Gastroesophageal sphincter (tissue), 4 donors: ENCODE measurements at regions not wholly inside any gene's neighbourhood (a gene's known extent, or its start where the extent isn't known, plus 50 kb on each side); places are given as distances from the start of the nearest gene placed in this dataset.

ENCODE experiments used
- ATAC-seq: fragments of 150-250 bp; one replicate; pipeline ENCODE4 v1.9.1; 2016; ENCODE audit warnings: mild to moderate bottlenecking, moderate library complexity
- H3K27ac ChIP-seq, 4 donors: fragments of 200-600 bp; sonication (generic) in 3 of 4; 1 replicate in 3 of 4; 2 replicates in 1 of 4; pipeline ENCODE4 v1.5.1; 2016 to 2019
- H3K27me3 ChIP-seq: fragments of 200-600 bp; sonication (generic); one replicate; pipeline ENCODE4 v1.5.1; 2019
- H3K36me3 ChIP-seq, 2 donors: fragments of 200-600 bp; sonication (generic); one replicate each; pipeline ENCODE4 v1.5.1; 2019; ENCODE audit warnings: control low read depth in 1 of 2
- H3K4me1 ChIP-seq, 3 donors: fragments of 200-600 bp; sonication (generic); 1 replicate in 2 of 3; 2 replicates in 1 of 3; pipeline ENCODE4 v1.5.1; 2016 to 2019; ENCODE audit warnings: control low read depth in 2 of 3
- H3K4me3 ChIP-seq, 2 donors: fragments of 200-600 bp; sonication (generic); one replicate each; pipeline ENCODE4 v1.5.1; 2019; ENCODE audit warnings: mild to moderate bottlenecking in 1 of 2, moderate library complexity in 1 of 2
- H3K9me3 ChIP-seq, 3 donors: fragments of 200-600 bp; sonication (generic); one replicate each; pipeline ENCODE4 v1.5.1; 2017 to 2019; ENCODE audit warnings: control low read depth in 2 of 3
- EP300 ChIP-seq: sonication (generic); formaldehyde crosslinking; IDR thresholded peaks from one replicate; pipeline ENCODE4 v1.6.1; 2017; ENCODE audit warnings: antibody characterized with exemption, mild to moderate bottlenecking
- POLR2A ChIP-seq, 2 donors: fragments of 450-650 bp; IDR thresholded peaks; one replicate each; pipeline ENCODE4 v1.6.1; 2017; ENCODE audit warnings: antibody characterized with exemption in 2 of 2, mild to moderate bottlenecking in 2 of 2, moderate library complexity in 1 of 2
- POLR2AphosphoS5 ChIP-seq: sonication (generic); formaldehyde crosslinking; IDR thresholded peaks from one replicate; pipeline ENCODE4 v1.6.1; 2017; ENCODE audit warnings: antibody characterized with exemption
- WGBS, 2 donors: methylation state at CpG; one replicate each; pipeline ENCODE4 v1.1.5; 2018; ENCODE audit warnings: low coverage in 1 of 2; 5-methylcytosine and 5-hydroxymethylcytosine counted together
- TF ChIP-seq, protein P1 (sequence below), 4 experiments: fragments of 200-600 bp in 2 of 4; fragments of 450-650 bp in 2 of 4; sonication (generic) in 1 of 4; IDR thresholded peaks; one replicate each; pipeline ENCODE4 v1.5.1; 2017 to 2019; ENCODE audit warnings: antibody characterized with exemption in 4 of 4, mild to moderate bottlenecking in 2 of 4, moderate library complexity in 2 of 4

DNA sequence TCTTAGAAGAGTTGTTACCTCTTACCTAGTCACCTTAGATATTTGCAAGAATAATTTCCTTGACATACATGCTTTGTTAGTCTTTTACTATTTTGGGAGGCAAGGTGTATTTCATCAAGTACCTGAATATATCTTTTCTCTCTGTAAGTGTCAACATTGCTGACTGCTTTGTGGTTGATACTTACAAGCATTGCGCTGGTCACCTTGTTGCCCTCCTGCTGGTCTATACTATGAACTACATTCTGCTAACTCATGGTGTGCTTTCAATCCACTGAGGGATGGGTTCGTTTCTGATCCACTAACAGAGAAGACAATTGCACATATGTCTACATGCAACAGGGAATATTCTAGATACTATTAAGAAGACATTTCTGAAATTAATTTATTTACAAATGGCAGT lies 837.8 kb upstream of the COBL start:
- no peaks in the 10 kb centered on the region for H3K9me3 ChIP-seq
- TF ChIP-seq POLR2AphosphoS5 (no peak), EP300 (no peak), POLR2A (IDR thresholded peaks at IDR 0.05) (no peak)
- TF ChIP-seq, protein P1, sequence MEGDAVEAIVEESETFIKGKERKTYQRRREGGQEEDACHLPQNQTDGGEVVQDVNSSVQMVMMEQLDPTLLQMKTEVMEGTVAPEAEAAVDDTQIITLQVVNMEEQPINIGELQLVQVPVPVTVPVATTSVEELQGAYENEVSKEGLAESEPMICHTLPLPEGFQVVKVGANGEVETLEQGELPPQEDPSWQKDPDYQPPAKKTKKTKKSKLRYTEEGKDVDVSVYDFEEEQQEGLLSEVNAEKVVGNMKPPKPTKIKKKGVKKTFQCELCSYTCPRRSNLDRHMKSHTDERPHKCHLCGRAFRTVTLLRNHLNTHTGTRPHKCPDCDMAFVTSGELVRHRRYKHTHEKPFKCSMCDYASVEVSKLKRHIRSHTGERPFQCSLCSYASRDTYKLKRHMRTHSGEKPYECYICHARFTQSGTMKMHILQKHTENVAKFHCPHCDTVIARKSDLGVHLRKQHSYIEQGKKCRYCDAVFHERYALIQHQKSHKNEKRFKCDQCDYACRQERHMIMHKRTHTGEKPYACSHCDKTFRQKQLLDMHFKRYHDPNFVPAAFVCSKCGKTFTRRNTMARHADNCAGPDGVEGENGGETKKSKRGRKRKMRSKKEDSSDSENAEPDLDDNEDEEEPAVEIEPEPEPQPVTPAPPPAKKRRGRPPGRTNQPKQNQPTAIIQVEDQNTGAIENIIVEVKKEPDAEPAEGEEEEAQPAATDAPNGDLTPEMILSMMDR (IDR thresholded peaks at IDR 0.05), result no peak
- no peak overlapping the region for H3K27ac ChIP-seq
- no peaks in the 10 kb centered on the region for H3K27me3 ChIP-seq
- ATAC-seq, result no peak
- no peak overlapping the region for H3K4me3 ChIP-seq
- H3K4me1 ChIP-seq, result no peaks in the 10 kb centered on the region
- H3K36me3 ChIP-seq, result no peaks in the 10 kb centered on the region
- 88 to 100% methylated on average over 2 of the region's 2 CpGs for WGBS, 2 donors

DNA sequence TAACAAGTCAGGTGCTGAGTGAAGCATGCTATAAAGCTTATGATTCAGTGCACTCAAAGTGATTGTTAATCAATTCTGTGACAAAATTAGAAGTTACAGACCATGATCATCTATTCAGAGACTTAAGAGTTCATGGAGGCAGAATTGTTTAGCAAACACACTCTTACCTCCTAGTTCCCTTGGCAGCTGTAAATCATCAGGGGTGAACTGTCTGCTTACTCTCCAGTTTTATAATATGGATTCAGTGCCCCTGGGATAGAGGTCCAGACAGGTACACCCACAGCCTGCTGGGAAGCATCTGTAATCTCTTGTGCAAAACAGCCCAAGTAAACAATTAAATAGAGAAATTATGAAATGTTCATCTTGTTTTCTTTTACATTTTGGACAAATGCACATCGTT lies 835.0 kb upstream of the COBL start:
- ATAC-seq, result no peak
- Histone ChIP-seq H3K36me3 (no peaks in the 10 kb centered on the region), H3K27ac (no peak overlapping the region), H3K27me3 (no peaks in the 10 kb centered on the region), H3K4me1 (no peaks in the 10 kb centered on the region), H3K4me3 (no peak overlapping the region), H3K9me3 (no peaks in the 10 kb centered on the region)
- TF ChIP-seq EP300 (no peak), POLR2A (IDR thresholded peaks at IDR 0.05) (no peak), POLR2AphosphoS5 (no peak)
- TF ChIP-seq, protein P1 (IDR thresholded peaks at IDR 0.05), result no peak
- WGBS, 2 donors, result 36 to 70% methylated on average over 1 of the region's 1 CpG

DNA sequence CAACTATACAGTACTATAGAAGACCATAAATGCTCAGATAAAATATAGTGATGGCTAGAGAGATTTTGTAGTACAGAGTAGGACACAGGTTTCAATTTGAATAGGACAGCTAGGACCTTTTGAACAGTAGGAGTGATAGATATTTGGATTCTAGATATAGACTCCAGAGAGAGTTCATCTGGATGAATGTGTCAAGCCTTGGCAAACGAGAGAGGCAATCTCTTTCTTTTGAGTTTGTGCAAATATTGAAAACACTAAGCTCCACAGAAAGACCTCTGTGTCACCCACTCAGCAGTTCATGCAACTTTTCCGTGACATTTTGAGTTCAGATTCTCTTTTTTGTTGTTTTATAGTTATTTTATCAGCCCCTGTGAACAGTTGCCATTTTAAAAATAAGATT lies 834.3 kb upstream of the COBL start:
- no peaks in the 10 kb centered on the region for H3K27me3 ChIP-seq
- no peak for ATAC-seq
- no peak overlapping the region for H3K4me3 ChIP-seq
- no peaks in the 10 kb centered on the region for H3K9me3 ChIP-seq
- no peak overlapping the region for H3K27ac ChIP-seq
- no peaks in the 10 kb centered on the region for H3K36me3 ChIP-seq
- 42% methylated on average over 2 of the region's 2 CpGs for WGBS, 2 donors
- H3K4me1 ChIP-seq, result no peaks in the 10 kb centered on the region
- TF ChIP-seq EP300 (no peak), POLR2A (IDR thresholded peaks at IDR 0.05) (no peak), POLR2AphosphoS5 (no peak)
- TF ChIP-seq, protein P1 (IDR thresholded peaks at IDR 0.05), result no peak

DNA sequence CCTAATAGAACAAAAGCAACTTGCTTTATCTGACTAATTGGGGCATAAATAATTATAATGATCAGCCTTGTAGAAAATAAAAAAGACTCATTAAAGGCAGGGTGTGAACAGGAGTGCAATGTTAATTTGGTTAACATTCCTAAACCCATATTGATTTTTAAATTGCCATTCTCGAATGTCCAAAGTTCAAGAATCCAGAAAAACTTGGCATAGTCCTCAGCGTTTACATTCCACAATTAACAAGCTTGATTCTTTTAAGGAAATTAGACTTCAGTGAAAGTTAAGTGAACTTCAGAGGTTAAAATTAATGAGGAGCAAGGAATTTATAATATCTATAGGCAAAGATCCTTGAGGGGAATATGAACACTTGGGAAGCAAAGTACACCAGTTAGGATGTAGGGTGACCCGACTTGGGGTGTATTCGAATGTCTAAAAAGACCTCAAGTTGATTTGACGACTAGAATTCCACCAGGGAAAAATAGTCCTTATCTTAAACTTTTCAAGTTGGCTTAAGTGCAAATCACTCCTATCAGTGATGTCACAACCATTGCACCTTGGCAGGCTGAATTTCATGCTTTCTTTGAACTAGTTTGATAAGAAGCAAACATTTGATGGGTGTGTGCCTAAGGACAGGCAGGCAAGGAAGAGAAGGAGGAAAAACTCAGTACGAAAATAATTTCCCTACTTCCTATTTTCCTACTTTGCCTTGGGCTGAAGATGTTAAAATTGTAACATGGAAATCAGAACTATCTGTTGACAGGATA lies 830.4 kb upstream of the COBL start:
- TF ChIP-seq, protein P1 (IDR thresholded peaks at IDR 0.05), result no peak
- no peak for TF ChIP-seq POLR2A (IDR thresholded peaks at IDR 0.05)
- TF ChIP-seq EP300, result no peak
- TF ChIP-seq POLR2AphosphoS5, result no peak
- Histone ChIP-seq H3K4me3 (no peak overlapping the region), H3K27me3 (no peaks in the 10 kb centered on the region), H3K36me3 (no peaks in the 10 kb centered on the region), H3K4me1 (no peaks in the 10 kb centered on the region), H3K9me3 (no peaks in the 10 kb centered on the region), H3K27ac (no peak overlapping the region)
- no peak for ATAC-seq
- WGBS, 2 donors, result 63 to 85% methylated on average over 6 of the region's 6 CpGs

DNA sequence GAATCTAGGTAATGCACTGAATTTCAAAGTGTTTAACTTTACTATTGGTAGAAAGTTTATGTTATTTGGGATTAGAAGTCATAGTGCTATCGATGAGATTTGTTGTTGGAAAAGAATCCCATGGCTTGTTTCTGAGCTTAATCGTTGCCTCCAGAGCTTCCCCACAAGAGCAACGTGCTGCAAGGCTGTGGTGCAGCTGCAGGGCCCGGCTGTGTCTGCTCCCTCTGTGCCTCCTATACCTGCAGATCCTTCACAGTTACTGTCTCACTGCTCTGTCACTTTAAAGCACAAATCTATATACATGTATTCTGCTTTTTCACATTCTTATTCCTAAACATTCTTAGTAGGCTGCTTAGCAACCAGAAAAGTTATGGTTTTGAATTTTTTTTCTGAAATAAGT lies 826.6 kb upstream of the COBL start:
- no peak overlapping the region for H3K4me3 ChIP-seq
- 27 to 66% methylated on average over 4 of the region's 4 CpGs for WGBS, 2 donors
- no peaks in the 10 kb centered on the region for H3K4me1 ChIP-seq
- no peaks in the 10 kb centered on the region for H3K27me3 ChIP-seq
- no peak for ATAC-seq
- no peak overlapping the region for H3K27ac ChIP-seq
- H3K36me3 ChIP-seq, result no peaks in the 10 kb centered on the region
- no peak for TF ChIP-seq POLR2AphosphoS5
- TF ChIP-seq, protein P1 (IDR thresholded peaks at IDR 0.05), result no peak
- no peak for TF ChIP-seq EP300
- no peak for TF ChIP-seq POLR2A (IDR thresholded peaks at IDR 0.05)
- no peaks in the 10 kb centered on the region for H3K9me3 ChIP-seq
